ENCODE measurements at regions not wholly inside any gene's neighbourhood (a gene's known extent, or its start where the extent isn't known, plus 50 kb on each side); places are given as distances from the start of the nearest gene placed in this dataset.

- no peak for TF ChIP-seq CTCF (IDR thresholded peaks at IDR 0.05)
- Mint-ChIP-seq H3K4me1 (peaks cover 10% of the 10 kb centered on the region), H3K4me3 (no peak overlapping the region), H3K27me3 (ENCODE audit: low read depth in 3 of 3) (peaks cover 14 to 23% (median 17%) of the 10 kb centered on the region in 3 donors), H3K27ac (no peak overlapping the region), H3K36me3 (no peaks in the 10 kb centered on the region), H3K9me3 (peaks cover 0 to 3% (median 0%) of the 10 kb centered on the region in 7 donors)
- Histone ChIP-seq H3K4me2 (replicated peaks; ENCODE audit: extremely low read depth, low read length, poor library complexity, severe bottlenecking) (no peak overlapping the region), H3K9ac (ENCODE audit: insufficient read depth, low read length, poor library complexity, severe bottlenecking) (no peak overlapping the region), H3K27me3 (ENCODE audit: control insufficient read depth in 2 of 2, insufficient read depth in 2 of 2, low read length in 2 of 2) (peaks cover 0 to 9% of the 10 kb centered on the region in 2 donors), H3K4me1 (ENCODE audit: control insufficient read depth in 1 of 2, insufficient read depth in 2 of 2, low read length in 2 of 2) (no peaks in the 10 kb centered on the region), H3K27ac (ENCODE audit: low read depth in 1 of 2, low read length in 2 of 2) (no peak overlapping the region), H3K9me3 (replicated peaks in 1 of 2; ENCODE audit: control insufficient read depth in 1 of 2, insufficient read depth in 1 of 2, low read length in 2 of 2) (no peaks in the 10 kb centered on the region), H4K20me1 (ENCODE audit: insufficient read depth, low read length) (no peaks in the 10 kb centered on the region), H2AFZ (ENCODE audit: insufficient read depth, low read depth, low read length, poor library complexity, severe bottlenecking) (no peak overlapping the region), H3K4me3 (replicated peaks in 1 of 3; ENCODE audit: low read depth in 2 of 3, low read length in 3 of 3) (no peak overlapping the region), H3K36me3 (replicated peaks in 1 of 2; ENCODE audit: control insufficient read depth in 1 of 2, insufficient read depth in 2 of 2, low read length in 2 of 2) (no peaks in the 10 kb centered on the region), H3K79me2 (ENCODE audit: insufficient read depth, low read length) (no peaks in the 10 kb centered on the region)
- 61% methylated on average over 5 of the region's 6 CpGs for WGBS (ENCODE audit: insufficient coverage)
- DNase-seq, result no peak
- intact Hi-C loops (cut with micrococcal nuclease), result no loop called here
Measured at GRCh38 chr19:30802424-30803013, 430.3 kb downstream of the ZNF536 start.

DNA sequence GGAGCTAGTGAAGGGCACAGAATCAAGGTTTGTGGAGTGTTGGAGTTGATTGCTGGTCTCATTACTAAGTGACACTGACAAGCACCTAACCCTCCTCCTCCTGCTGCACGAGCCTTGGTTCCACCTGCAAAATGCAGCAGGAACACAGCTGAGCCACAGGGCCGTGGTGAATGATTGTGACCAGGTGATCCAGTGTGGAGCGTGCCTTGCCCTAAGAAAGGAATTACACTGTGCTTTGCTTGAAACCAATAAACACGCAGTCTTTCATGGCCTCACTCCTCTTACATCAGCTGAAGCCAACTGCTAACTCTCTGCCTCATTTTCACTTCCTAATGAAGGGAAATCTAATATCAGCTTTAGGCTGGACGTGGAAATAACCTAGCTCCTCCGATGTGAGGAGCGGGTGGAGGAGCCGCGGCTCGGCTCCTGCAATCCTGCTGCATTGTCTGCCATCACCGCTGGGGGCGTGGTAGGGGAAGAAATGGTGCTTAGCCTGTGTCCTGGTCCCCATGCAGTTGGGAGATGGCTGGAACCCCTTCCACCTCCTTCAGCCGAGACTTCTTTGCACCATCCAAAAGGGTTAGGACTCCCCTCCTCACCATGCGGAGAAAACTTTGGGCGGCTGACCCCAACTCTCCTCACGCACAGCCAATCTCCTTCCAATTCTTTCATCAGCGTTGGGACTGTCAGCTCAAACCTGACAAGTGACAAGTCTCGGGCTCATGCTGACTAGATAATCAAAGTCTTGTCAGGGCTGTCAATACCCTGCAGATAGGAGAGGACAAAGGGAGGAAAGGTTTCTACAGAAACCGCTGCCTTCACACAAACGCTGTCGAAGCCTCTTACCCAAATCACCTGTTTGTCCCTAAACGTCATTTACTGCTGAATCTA lies 427.9 kb downstream of the ZNF536 start:
- 28% methylated on average over 10 of the region's 22 CpGs for WGBS (ENCODE audit: insufficient coverage)
- Mint-ChIP-seq H3K27ac (peak overlapping the region in 1 of 7 donors; percentile 50), H3K36me3 (no peaks in the 10 kb centered on the region), H3K4me1 (peaks cover 10% of the 10 kb centered on the region), H3K4me3 (peak overlapping the region in 1 of 2 donors; percentile 74), H3K9me3 (no peaks in the 10 kb centered on the region), H3K27me3 (ENCODE audit: low read depth in 3 of 3) (peaks cover 13 to 22% (median 17%) of the 10 kb centered on the region in 3 donors)
- no peak overlapping the region for H3K4me3 ChIP-seq (replicated peaks in 1 of 3; ENCODE audit: low read depth in 2 of 3, low read length in 3 of 3)
- intact Hi-C loops (cut with micrococcal nuclease), result no loop called here
- no peaks in the 10 kb centered on the region for H3K9me3 ChIP-seq (replicated peaks in 1 of 2; ENCODE audit: control insufficient read depth in 1 of 2, insufficient read depth in 1 of 2, low read length in 2 of 2)
- no peak overlapping the region for H3K4me2 ChIP-seq (replicated peaks; ENCODE audit: extremely low read depth, low read length, poor library complexity, severe bottlenecking)
- H3K79me2 ChIP-seq (ENCODE audit: insufficient read depth, low read length), result no peaks in the 10 kb centered on the region
- no peaks in the 10 kb centered on the region for H4K20me1 ChIP-seq (ENCODE audit: insufficient read depth, low read length)
- no peak overlapping the region for H3K27ac ChIP-seq (ENCODE audit: low read depth in 1 of 2, low read length in 2 of 2)
- H3K27me3 ChIP-seq (ENCODE audit: control insufficient read depth in 2 of 2, insufficient read depth in 2 of 2, low read length in 2 of 2), result peaks cover 0 to 9% of the 10 kb centered on the region in 2 donors
- no peaks in the 10 kb centered on the region for H3K4me1 ChIP-seq (ENCODE audit: control insufficient read depth in 1 of 2, insufficient read depth in 2 of 2, low read length in 2 of 2)
- H3K9ac ChIP-seq (ENCODE audit: insufficient read depth, low read length, poor library complexity, severe bottlenecking), result no peak overlapping the region
- H3K36me3 ChIP-seq (replicated peaks in 1 of 2; ENCODE audit: control insufficient read depth in 1 of 2, insufficient read depth in 2 of 2, low read length in 2 of 2), result no peaks in the 10 kb centered on the region
- peak; percentile 17 to 41 (median 38) for DNase-seq
- peak; percentile 88 for TF ChIP-seq CTCF (IDR thresholded peaks at IDR 0.05)
- H2AFZ ChIP-seq (ENCODE audit: insufficient read depth, low read depth, low read length, poor library complexity, severe bottlenecking), result no peak overlapping the region
